Right lobe of liver (tissue), 4 donors: ENCODE measurements at regions not wholly inside any gene's neighbourhood (a gene's known extent, or its start where the extent isn't known, plus 50 kb on each side); places are given as distances from the start of the nearest gene placed in this dataset.

ENCODE experiments used
- CTCF ChIP-seq, 4 donors: fragments of 200-600 bp in 3 of 4; fragments of 450-650 bp in 1 of 4; IDR thresholded peaks; one replicate each; pipeline versions ENCODE4 v1.5.1 to v1.8.0; 2016 to 2022; ENCODE audit warnings: antibody characterized with exemption in 4 of 4, mild to moderate bottlenecking in 2 of 4
- POLR2A ChIP-seq: fragments of 450-650 bp; IDR thresholded peaks from one replicate; pipeline ENCODE4 v1.6.1; 2017; ENCODE audit warnings: antibody characterized with exemption, mild to moderate bottlenecking
- donor health status: DM: no; HTN: no; CAD: no.
- donor health status: DM: no; HTN: no; CAD: no.
- donor health status: DM: no; HTN: yes; CAD: no.

GRCh38 chr4:154983714-154984113, 202.6 kb downstream of the RBM46 start:
- no peak for TF ChIP-seq POLR2A
- no peak for TF ChIP-seq CTCF (IDR thresholded peaks at IDR 0.05)
